ENCODE measurements at regions not wholly inside any gene's neighbourhood (a gene's known extent, or its start where the extent isn't known, plus 50 kb on each side); places are given as distances from the start of the nearest gene placed in this dataset.

DNA sequence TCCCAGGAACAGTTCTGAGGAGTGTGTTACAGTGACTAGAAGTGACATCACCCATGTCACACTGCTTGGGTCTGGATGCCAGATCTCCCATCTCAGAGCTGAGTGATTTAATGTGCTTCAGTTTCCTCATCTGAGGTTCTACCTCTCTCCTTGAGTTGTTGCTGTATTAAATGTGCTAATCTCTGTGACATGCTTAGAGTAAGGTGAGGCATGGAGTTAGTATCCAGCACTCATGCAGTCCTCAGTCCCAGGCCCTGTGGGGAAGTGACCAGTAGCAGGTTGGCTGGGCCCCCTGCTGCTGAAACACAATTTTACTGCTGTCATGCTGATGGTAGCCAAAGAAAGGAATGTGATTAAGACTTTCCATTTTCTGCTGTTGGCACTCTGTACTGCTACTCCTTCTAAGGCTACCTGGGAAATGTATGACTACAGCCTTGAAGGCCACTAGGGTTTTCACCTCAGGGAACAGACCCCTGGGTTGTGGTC, 639.6 kb downstream of the MID1IP1 start:
- Histone ChIP-seq H3K9ac (ENCODE audit: low read length) (no peak overlapping the region), H3K27me3 (ENCODE audit: insufficient read depth, low read length) (no peaks in the 10 kb centered on the region), H3K79me2 (ENCODE audit: insufficient read depth, low read length) (no peaks in the 10 kb centered on the region), H3K4me2 (ENCODE audit: low read length) (no peak overlapping the region), H3K4me1 (ENCODE audit: control insufficient read depth in 1 of 2, insufficient read depth in 2 of 2, low read length in 2 of 2) (no peaks in the 10 kb centered on the region), H3K4me3 (replicated peaks in 1 of 2; ENCODE audit: low read depth in 1 of 2, low read length in 2 of 2) (no peak overlapping the region), H3K27ac (ENCODE audit: low read depth, low read length) (no peak overlapping the region), H2AFZ (ENCODE audit: low read depth, low read length, poor library complexity, severe bottlenecking) (no peak overlapping the region), H4K20me1 (ENCODE audit: insufficient read depth) (no peaks in the 10 kb centered on the region), H3K9me3 (ENCODE audit: control insufficient read depth in 1 of 2, insufficient read depth in 1 of 2, low read depth in 1 of 2, low read length in 2 of 2) (no peaks in the 10 kb centered on the region), H3K9me2 (ENCODE audit: insufficient read depth) (no peaks in the 10 kb centered on the region), H3K36me3 (ENCODE audit: control insufficient read depth in 1 of 2, insufficient read depth in 2 of 2, low read length in 2 of 2) (no peaks in the 10 kb centered on the region)
- TF ChIP-seq CEBPB (IDR thresholded peaks at IDR 0.05; ENCODE audit: low read depth): no peak
- TF ChIP-seq POLR2A (IDR thresholded peaks at IDR 0.05; ENCODE audit: borderline replicate concordance, extremely low read depth, insufficient read depth, insufficient read length): no peak
- no peak for TF ChIP-seq SIN3A (IDR thresholded peaks at IDR 0.05; ENCODE audit: low read depth)
- no peak for TF ChIP-seq CBX3 (IDR thresholded peaks at IDR 0.05; ENCODE audit: low read depth)
- TF ChIP-seq ZNF274 (IDR thresholded peaks at IDR 0.05; ENCODE audit: low read depth, low read length): no peak
- TF ChIP-seq, protein P1, sequence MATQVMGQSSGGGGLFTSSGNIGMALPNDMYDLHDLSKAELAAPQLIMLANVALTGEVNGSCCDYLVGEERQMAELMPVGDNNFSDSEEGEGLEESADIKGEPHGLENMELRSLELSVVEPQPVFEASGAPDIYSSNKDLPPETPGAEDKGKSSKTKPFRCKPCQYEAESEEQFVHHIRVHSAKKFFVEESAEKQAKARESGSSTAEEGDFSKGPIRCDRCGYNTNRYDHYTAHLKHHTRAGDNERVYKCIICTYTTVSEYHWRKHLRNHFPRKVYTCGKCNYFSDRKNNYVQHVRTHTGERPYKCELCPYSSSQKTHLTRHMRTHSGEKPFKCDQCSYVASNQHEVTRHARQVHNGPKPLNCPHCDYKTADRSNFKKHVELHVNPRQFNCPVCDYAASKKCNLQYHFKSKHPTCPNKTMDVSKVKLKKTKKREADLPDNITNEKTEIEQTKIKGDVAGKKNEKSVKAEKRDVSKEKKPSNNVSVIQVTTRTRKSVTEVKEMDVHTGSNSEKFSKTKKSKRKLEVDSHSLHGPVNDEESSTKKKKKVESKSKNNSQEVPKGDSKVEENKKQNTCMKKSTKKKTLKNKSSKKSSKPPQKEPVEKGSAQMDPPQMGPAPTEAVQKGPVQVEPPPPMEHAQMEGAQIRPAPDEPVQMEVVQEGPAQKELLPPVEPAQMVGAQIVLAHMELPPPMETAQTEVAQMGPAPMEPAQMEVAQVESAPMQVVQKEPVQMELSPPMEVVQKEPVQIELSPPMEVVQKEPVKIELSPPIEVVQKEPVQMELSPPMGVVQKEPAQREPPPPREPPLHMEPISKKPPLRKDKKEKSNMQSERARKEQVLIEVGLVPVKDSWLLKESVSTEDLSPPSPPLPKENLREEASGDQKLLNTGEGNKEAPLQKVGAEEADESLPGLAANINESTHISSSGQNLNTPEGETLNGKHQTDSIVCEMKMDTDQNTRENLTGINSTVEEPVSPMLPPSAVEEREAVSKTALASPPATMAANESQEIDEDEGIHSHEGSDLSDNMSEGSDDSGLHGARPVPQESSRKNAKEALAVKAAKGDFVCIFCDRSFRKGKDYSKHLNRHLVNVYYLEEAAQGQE (IDR thresholded peaks at IDR 0.05; ENCODE audit: low read depth): no peak
- TF ChIP-seq TCF7L2 (IDR thresholded peaks at IDR 0.05; ENCODE audit: borderline replicate concordance, extremely low read depth, insufficient read depth, insufficient read length): no peak
- TF ChIP-seq JUND (IDR thresholded peaks at IDR 0.05): no peak
- ATAC-seq (no peak), DNase-seq (ENCODE audit: low read depth, low spot score) (no peak)
- intact Hi-C loops (cut with micrococcal nuclease): no loop called here
- no TSS peak for BruUV-seq (replicated peaks)
- ChIA-PET CTCF (no interaction called here), POLR2A (no interaction called here), RAD21 (ENCODE audit: low non-redundant PET in 1 of 2, low total read pairs in 2 of 2, uncharacterized antibody in 2 of 2, unreplicated experiment in 2 of 2) (no interaction called here)

DNA sequence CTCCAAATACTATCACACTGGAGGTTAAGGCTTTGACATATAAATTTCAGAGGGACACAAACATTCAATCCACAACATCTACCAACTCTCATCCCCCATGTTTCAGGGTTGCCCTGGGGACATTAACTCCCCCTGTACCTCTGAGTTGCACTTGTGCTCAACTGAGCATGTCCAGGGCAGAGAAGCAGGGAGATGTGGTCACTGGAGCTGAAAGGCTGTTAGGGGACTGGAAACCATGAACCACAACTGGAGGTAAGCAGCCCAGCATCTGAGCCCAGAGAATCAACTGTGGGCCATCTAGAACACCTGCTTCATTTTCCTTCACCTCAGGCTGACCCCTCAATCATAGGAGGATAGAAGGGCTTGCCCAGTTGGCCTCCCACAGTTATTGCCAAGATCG, 641.1 kb downstream of the MID1IP1 start:
- no peak for TF ChIP-seq CBX3 (IDR thresholded peaks at IDR 0.05; ENCODE audit: low read depth)
- no peaks in the 10 kb centered on the region for H3K9me2 ChIP-seq (ENCODE audit: insufficient read depth)
- POLR2A ChIA-PET: no interaction called here
- no peaks in the 10 kb centered on the region for H3K36me3 ChIP-seq (ENCODE audit: control insufficient read depth in 1 of 2, insufficient read depth in 2 of 2, low read length in 2 of 2)
- H4K20me1 ChIP-seq (ENCODE audit: insufficient read depth): no peaks in the 10 kb centered on the region
- CTCF ChIA-PET: no interaction called here
- RAD21 ChIA-PET (ENCODE audit: low non-redundant PET in 1 of 2, low total read pairs in 2 of 2, uncharacterized antibody in 2 of 2, unreplicated experiment in 2 of 2): no interaction called here
- BruUV-seq (replicated peaks): no TSS peak
- H3K27ac ChIP-seq (ENCODE audit: low read depth, low read length): no peak overlapping the region
- H3K79me2 ChIP-seq (ENCODE audit: insufficient read depth, low read length): no peaks in the 10 kb centered on the region
- no peak overlapping the region for H3K9ac ChIP-seq (ENCODE audit: low read length)
- H3K4me2 ChIP-seq (ENCODE audit: low read length): no peak overlapping the region
- H3K9me3 ChIP-seq (ENCODE audit: control insufficient read depth in 1 of 2, insufficient read depth in 1 of 2, low read depth in 1 of 2, low read length in 2 of 2): no peaks in the 10 kb centered on the region
- H3K4me1 ChIP-seq (ENCODE audit: control insufficient read depth in 1 of 2, insufficient read depth in 2 of 2, low read length in 2 of 2): no peaks in the 10 kb centered on the region
- intact Hi-C loops (cut with micrococcal nuclease): no loop called here
- ATAC-seq (no peak), DNase-seq (ENCODE audit: low read depth, low spot score) (no peak)
- no peaks in the 10 kb centered on the region for H3K27me3 ChIP-seq (ENCODE audit: insufficient read depth, low read length)
- H2AFZ ChIP-seq (ENCODE audit: low read depth, low read length, poor library complexity, severe bottlenecking): no peak overlapping the region
- H3K4me3 ChIP-seq (replicated peaks in 1 of 2; ENCODE audit: low read depth in 1 of 2, low read length in 2 of 2): no peak overlapping the region

Data from HCT116 (cell line).